ENCODE measurements at regions not wholly inside any gene's neighbourhood (a gene's known extent, or its start where the extent isn't known, plus 50 kb on each side); places are given as distances from the start of the nearest gene placed in this dataset.

DNA sequence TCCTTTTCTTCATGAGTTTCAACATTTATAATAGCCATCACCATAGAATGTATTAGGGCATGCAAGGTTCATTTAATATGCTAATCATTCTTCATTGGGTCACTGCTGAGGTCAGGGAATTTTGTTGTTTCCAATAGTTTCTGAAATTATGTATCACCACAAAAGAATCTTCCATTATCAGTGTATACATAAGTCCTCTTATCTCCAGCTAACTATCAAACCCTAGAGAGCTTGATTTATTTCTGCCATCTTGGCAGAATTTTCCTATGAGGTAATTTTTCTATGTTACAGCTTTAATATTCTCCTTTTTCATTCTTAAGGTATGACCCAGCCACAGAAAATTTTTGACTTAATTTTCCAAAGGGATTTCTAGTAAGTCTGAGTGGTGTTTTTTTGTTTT, 415.0 kb upstream of the SLITRK1 start:
- H3K9me2 ChIP-seq (ENCODE audit: low read depth, low read length) = no peaks in the 10 kb centered on the region
- no peak overlapping the region for H3K27ac ChIP-seq (ENCODE audit: low read depth, low read length, poor library complexity, severe bottlenecking)
- H4K20me1 ChIP-seq (ENCODE audit: insufficient read depth, low read length) = no peaks in the 10 kb centered on the region
- H3K4me3 ChIP-seq (ENCODE audit: low read depth, low read length, poor library complexity, severe bottlenecking) = no peak overlapping the region
- H3K9ac ChIP-seq (ENCODE audit: low read length) = no peak overlapping the region
- no peaks in the 10 kb centered on the region for H3K4me1 ChIP-seq (ENCODE audit: insufficient read depth, low read length, severe bottlenecking)
- TF ChIP-seq, protein P1, sequence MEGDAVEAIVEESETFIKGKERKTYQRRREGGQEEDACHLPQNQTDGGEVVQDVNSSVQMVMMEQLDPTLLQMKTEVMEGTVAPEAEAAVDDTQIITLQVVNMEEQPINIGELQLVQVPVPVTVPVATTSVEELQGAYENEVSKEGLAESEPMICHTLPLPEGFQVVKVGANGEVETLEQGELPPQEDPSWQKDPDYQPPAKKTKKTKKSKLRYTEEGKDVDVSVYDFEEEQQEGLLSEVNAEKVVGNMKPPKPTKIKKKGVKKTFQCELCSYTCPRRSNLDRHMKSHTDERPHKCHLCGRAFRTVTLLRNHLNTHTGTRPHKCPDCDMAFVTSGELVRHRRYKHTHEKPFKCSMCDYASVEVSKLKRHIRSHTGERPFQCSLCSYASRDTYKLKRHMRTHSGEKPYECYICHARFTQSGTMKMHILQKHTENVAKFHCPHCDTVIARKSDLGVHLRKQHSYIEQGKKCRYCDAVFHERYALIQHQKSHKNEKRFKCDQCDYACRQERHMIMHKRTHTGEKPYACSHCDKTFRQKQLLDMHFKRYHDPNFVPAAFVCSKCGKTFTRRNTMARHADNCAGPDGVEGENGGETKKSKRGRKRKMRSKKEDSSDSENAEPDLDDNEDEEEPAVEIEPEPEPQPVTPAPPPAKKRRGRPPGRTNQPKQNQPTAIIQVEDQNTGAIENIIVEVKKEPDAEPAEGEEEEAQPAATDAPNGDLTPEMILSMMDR (IDR thresholded peaks at IDR 0.05; ENCODE audit: low read length) = no peak
- no peak for TF ChIP-seq EZH2 (IDR thresholded peaks at IDR 0.05; ENCODE audit: borderline replicate concordance, low read length)
- H2AFZ ChIP-seq (ENCODE audit: low read length) = no peak overlapping the region
- H3K79me2 ChIP-seq (ENCODE audit: insufficient read depth, low read length) = no peaks in the 10 kb centered on the region
- no peaks in the 10 kb centered on the region for H3K9me3 ChIP-seq (ENCODE audit: low read length)
- no peaks in the 10 kb centered on the region for H3F3A ChIP-seq (ENCODE audit: insufficient read depth, low read length)
- H3K27me3 ChIP-seq (ENCODE audit: insufficient read depth, low read length) = no peaks in the 10 kb centered on the region
- no peak overlapping the region for H3K4me2 ChIP-seq (ENCODE audit: low read length)
- no peaks in the 10 kb centered on the region for H3K36me3 ChIP-seq (ENCODE audit: insufficient read depth, low read length)

DNA sequence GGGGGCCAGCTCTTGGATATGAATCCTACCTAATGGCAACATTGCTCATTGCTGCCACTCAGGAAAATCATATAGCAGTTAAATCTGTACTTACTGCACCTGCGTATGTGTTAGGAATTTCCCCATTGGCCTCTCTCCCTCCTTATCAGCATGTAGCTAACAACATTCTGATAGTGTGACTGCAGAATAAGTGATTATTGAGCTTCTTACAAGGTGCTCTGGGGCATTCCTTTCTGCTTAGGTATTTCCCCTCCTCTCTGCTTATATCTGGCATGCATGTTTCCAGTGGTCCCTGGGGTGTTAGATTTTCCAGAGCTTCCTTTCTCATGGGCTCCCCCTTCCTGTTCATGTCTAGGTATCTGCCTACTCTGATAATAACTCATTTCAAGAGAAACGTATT, 414.1 kb upstream of the SLITRK1 start:
- H2AFZ ChIP-seq (ENCODE audit: low read length) = no peak overlapping the region
- H3K79me2 ChIP-seq (ENCODE audit: insufficient read depth, low read length) = no peaks in the 10 kb centered on the region
- no peak overlapping the region for H3K4me2 ChIP-seq (ENCODE audit: low read length)
- no peaks in the 10 kb centered on the region for H3K9me3 ChIP-seq (ENCODE audit: low read length)
- no peaks in the 10 kb centered on the region for H3K36me3 ChIP-seq (ENCODE audit: insufficient read depth, low read length)
- H4K20me1 ChIP-seq (ENCODE audit: insufficient read depth, low read length) = no peaks in the 10 kb centered on the region
- H3K9me2 ChIP-seq (ENCODE audit: low read depth, low read length) = no peaks in the 10 kb centered on the region
- no peak overlapping the region for H3K9ac ChIP-seq (ENCODE audit: low read length)
- no peak overlapping the region for H3K27ac ChIP-seq (ENCODE audit: low read depth, low read length, poor library complexity, severe bottlenecking)
- H3F3A ChIP-seq (ENCODE audit: insufficient read depth, low read length) = no peaks in the 10 kb centered on the region
- TF ChIP-seq, protein P1 (IDR thresholded peaks at IDR 0.05; ENCODE audit: low read length) = no peak
- no peak for TF ChIP-seq EZH2 (IDR thresholded peaks at IDR 0.05; ENCODE audit: borderline replicate concordance, low read length)
- H3K4me1 ChIP-seq (ENCODE audit: insufficient read depth, low read length, severe bottlenecking) = no peaks in the 10 kb centered on the region
- H3K4me3 ChIP-seq (ENCODE audit: low read depth, low read length, poor library complexity, severe bottlenecking) = no peak overlapping the region
- H3K27me3 ChIP-seq (ENCODE audit: insufficient read depth, low read length) = no peaks in the 10 kb centered on the region

DNA sequence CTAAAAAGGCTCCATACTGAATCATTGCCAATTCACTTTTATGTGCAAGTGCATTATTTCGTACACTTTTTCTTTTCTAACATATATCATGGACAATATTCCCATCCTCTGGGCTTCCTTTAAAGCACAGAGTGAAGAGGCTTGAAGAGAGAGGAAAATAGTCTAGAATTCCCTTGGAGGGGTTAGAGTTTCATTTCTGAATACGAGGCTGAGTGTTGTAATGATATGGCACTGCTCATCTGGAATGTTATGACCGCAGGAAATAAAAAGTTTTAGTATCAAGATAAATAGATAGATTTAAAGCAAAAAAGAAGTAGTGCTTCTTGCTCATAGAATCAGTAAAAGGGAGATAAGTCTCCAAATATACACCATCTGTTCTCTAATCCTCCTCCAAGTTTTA, 412.3 kb upstream of the SLITRK1 start:
- no peaks in the 10 kb centered on the region for H3K4me1 ChIP-seq (ENCODE audit: insufficient read depth, low read length, severe bottlenecking)
- no peak overlapping the region for H2AFZ ChIP-seq (ENCODE audit: low read length)
- H3K27ac ChIP-seq (ENCODE audit: low read depth, low read length, poor library complexity, severe bottlenecking) = no peak overlapping the region
- no peak overlapping the region for H3K9ac ChIP-seq (ENCODE audit: low read length)
- H3F3A ChIP-seq (ENCODE audit: insufficient read depth, low read length) = no peaks in the 10 kb centered on the region
- no peaks in the 10 kb centered on the region for H3K9me3 ChIP-seq (ENCODE audit: low read length)
- no peaks in the 10 kb centered on the region for H3K79me2 ChIP-seq (ENCODE audit: insufficient read depth, low read length)
- no peaks in the 10 kb centered on the region for H3K36me3 ChIP-seq (ENCODE audit: insufficient read depth, low read length)
- H3K4me2 ChIP-seq (ENCODE audit: low read length) = no peak overlapping the region
- TF ChIP-seq EZH2 (IDR thresholded peaks at IDR 0.05; ENCODE audit: borderline replicate concordance, low read length) = no peak
- TF ChIP-seq, protein P1 (IDR thresholded peaks at IDR 0.05; ENCODE audit: low read length) = no peak
- H3K9me2 ChIP-seq (ENCODE audit: low read depth, low read length) = no peaks in the 10 kb centered on the region
- H4K20me1 ChIP-seq (ENCODE audit: insufficient read depth, low read length) = no peaks in the 10 kb centered on the region
- H3K4me3 ChIP-seq (ENCODE audit: low read depth, low read length, poor library complexity, severe bottlenecking) = no peak overlapping the region
- H3K27me3 ChIP-seq (ENCODE audit: insufficient read depth, low read length) = no peaks in the 10 kb centered on the region
